ENCODE measurements at regions not wholly inside any gene's neighbourhood (a gene's known extent, or its start where the extent isn't known, plus 50 kb on each side); places are given as distances from the start of the nearest gene placed in this dataset.

DNA sequence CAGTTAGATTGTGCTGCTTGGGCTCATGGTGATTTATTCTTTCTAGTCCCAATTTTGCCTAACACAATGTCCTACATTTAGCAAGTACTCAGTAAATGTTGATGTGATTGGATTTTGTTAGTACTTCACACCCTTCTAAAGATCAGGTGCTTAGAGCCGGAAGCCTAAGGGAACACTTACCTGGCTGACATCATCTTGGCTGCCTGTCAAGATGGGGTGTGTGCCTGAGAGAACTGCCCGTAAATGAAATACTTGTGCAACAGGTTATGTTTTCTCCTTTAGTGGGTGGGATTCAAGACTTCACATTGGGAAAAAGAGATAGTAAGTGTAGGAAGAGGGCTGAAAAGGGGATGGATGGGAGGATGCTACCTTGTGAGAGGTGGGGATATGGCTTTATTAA is 75.5 kb upstream of the MACF1 start:
- in situ Hi-C loops (cut with MboI) (no loop called here), intact Hi-C loops (cut with micrococcal nuclease) (loop anchor here (1.0 to 2.0 kb wide), 3 partner anchors 55 to 129 kb away; no protein-coding TSS in a partner anchor)
- no peak for DNase-seq (ENCODE audit: extremely low read depth in 1 of 4, low spot score in 3 of 4)
- Histone ChIP-seq H3K27ac (ENCODE audit: extremely low read depth, low read depth, low read length) (no peak overlapping the region), H3K4me3 (no peak overlapping the region), H2AFZ (ENCODE audit: low read depth, low read length) (no peak overlapping the region), H3K9me1 (ENCODE audit: control insufficient read depth, insufficient read depth, low read length) (no peaks in the 10 kb centered on the region), H3K9ac (ENCODE audit: insufficient read depth in 1 of 2, low read depth in 2 of 2, low read length in 2 of 2) (no peak overlapping the region), H3K4me2 (ENCODE audit: insufficient read depth, low read length) (no peak overlapping the region), H3K36me3 (ENCODE audit: control insufficient read depth, insufficient read depth, low read length) (no peaks in the 10 kb centered on the region; the same call in 2 of the 3 replicates), H3K27me3 (ENCODE audit: control insufficient read depth in 2 of 2, insufficient read depth in 2 of 2, low read length in 2 of 2) (no peaks in the 10 kb centered on the region), H3K4me1 (replicated peaks in 1 of 2; ENCODE audit: control insufficient read depth in 2 of 2, insufficient read depth in 2 of 2, low read length in 2 of 2) (peaks cover 0 to 13% of the 10 kb centered on the region in 2 experiments; a peak in 3 of 5 replicates), H4K20me1 (replicated peaks; ENCODE audit: control insufficient read depth, insufficient read depth, low read length) (no peaks in the 10 kb centered on the region), H3K79me2 (ENCODE audit: control insufficient read depth, insufficient read depth, low read length) (no peaks in the 10 kb centered on the region), H3K9me3 (replicated peaks; ENCODE audit: control insufficient read depth, insufficient read depth, low read depth, low read length) (no peaks in the 10 kb centered on the region)
- no peak for TF ChIP-seq ZNF239 (CRISPR knock-in tag; IDR thresholded peaks at IDR 0.05)
- TF ChIP-seq ESRRB (CRISPR knock-in tag; IDR thresholded peaks at IDR 0.05; ENCODE audit: borderline replicate concordance) = no peak
- no peak for TF ChIP-seq MECOM (CRISPR knock-in tag; IDR thresholded peaks at IDR 0.05)
- TF ChIP-seq NCOA1 (IDR thresholded peaks at IDR 0.05; ENCODE audit: low read depth) = no peak
- no peak for TF ChIP-seq ZNF561 (CRISPR knock-in tag; conservative IDR thresholded peaks at IDR 0.05)
- TF ChIP-seq, protein P1, sequence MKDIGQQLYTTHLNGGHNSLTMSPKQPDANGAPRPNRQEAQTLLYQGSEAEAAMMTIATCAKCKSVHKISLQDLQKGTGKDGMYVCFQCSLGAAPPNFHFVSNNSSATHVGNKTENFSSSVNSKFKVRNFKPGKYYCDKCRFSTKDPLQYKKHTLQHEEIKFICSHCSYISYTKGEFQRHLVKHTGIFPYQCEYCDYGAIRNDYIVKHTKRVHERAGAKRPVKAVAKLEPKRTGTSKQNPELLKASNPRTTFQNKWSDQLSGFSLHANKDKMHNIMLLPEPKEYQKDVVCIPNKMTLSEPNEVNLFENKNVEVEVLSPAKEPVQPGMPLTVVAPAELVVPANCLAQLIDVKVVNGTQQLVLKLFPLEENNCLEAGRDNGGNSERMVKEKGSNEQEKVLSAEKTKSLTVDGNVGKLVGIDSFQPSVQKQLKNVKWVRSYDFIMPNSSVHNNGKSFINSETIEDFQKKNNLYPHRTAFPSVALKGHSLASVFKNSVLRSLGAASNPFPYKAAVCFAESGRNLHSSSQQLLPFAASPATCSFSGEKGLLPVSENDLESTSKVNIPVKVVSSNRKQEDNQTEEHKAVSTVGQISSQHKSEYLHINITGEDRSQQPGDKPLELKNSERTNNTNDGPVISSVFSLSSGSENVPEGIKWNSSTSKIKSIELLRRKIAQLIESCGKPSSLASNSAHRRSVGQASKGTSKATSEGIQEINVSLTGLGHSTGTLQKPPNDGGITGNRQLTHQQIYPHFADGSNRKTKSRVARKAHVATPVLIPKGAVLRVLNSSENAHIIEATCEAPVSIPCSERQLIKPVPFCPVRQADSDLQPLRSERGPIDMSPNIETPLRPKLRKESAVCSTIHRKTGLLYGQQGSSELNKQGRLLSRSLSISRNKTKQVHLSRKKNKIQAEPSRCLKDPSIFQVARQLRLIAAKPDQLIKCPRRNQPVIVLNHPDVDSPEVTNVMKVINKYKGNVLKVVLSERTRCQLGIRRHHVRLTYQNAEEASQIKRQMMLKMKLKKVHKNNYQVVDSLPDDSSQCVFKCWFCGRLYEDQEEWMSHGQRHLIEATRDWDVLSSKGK (CRISPR knock-in tag; IDR thresholded peaks at IDR 0.05) = no peak
- no peak for TF ChIP-seq POLR3A (IDR thresholded peaks at IDR 0.05; ENCODE audit: borderline replicate concordance, extremely low read depth, insufficient read depth, insufficient read length)
- TF ChIP-seq CEBPB (tag; IDR thresholded peaks at IDR 0.05) = no peak
- TF ChIP-seq NFYB (IDR thresholded peaks at IDR 0.05; ENCODE audit: extremely low read depth, insufficient read length) = no peak
- TF ChIP-seq ZFP36 (IDR thresholded peaks at IDR 0.05; ENCODE audit: low read depth, low read length, partially characterized antibody) = no peak
- no peak for TF ChIP-seq ELF1 (tag; IDR thresholded peaks at IDR 0.05)
- FAIRE-seq = no peak
- BruUV-seq (replicated peaks) = no TSS peak
- WGBS (ENCODE audit: insufficient coverage, low coverage, missing lambda C conversion rate) = 79% methylated on average over 2 of the region's 2 CpGs
- ChIA-PET POLR2A (interaction anchor here (0.6 to 1.6 kb wide), 3 partner anchors 11 to 869 kb away, joined by 3 to 5 read pairs (median 3); no protein-coding TSS in a partner anchor), CTCF (ENCODE audit: low intra/inter-chr PET ratio) (interaction anchor here (1.5 to 2.3 kb wide), 2 partner anchors 63 to 130 kb away, joined by 8 to 17 read pairs; no protein-coding TSS in a partner anchor)
- ATAC-seq = no peak
